Stimulated activated CD8-positive, alpha-beta memory T cell treated with anti-CD3 and anti-CD28 coated beads, Interleukin-4, amount 100 ng/mL, for 48 hours (primary cell): ENCODE measurements at regions not wholly inside any gene's neighbourhood (a gene's known extent, or its start where the extent isn't known, plus 50 kb on each side); places are given as distances from the start of the nearest gene placed in this dataset.

Experiments
- DNase-seq: peaks from one replicate; pipeline ENCODE4 v3.0.0-alpha.2; 2020

DNA sequence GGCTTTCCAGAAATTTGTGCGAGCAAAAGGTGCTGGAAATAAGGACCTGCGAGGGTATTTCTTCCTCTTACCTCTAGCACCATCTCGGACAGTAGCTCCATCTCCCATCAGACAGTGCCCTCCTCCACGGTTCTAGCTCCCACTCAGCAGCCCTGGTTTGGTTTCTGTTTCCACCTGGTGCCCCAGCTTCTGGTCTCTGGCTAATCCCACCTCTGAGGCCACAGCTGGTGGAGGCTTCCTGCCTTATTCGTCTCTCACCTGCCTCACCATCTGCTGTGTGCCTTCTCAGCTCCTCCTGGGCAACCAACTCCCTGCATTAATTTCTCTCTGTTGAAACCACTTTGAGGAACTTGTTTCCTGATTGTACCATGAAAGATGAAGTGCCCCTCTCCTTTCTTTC, 162.4 kb upstream of the CDYL start:
- DNase-seq = no peak

GRCh38 chr6:4613381-4613780, 162.8 kb upstream of the CDYL start:
- no peak for DNase-seq

GRCh38 chr6:4612636-4613171, 163.5 kb upstream of the CDYL start:
- DNase-seq = no peak

DNA sequence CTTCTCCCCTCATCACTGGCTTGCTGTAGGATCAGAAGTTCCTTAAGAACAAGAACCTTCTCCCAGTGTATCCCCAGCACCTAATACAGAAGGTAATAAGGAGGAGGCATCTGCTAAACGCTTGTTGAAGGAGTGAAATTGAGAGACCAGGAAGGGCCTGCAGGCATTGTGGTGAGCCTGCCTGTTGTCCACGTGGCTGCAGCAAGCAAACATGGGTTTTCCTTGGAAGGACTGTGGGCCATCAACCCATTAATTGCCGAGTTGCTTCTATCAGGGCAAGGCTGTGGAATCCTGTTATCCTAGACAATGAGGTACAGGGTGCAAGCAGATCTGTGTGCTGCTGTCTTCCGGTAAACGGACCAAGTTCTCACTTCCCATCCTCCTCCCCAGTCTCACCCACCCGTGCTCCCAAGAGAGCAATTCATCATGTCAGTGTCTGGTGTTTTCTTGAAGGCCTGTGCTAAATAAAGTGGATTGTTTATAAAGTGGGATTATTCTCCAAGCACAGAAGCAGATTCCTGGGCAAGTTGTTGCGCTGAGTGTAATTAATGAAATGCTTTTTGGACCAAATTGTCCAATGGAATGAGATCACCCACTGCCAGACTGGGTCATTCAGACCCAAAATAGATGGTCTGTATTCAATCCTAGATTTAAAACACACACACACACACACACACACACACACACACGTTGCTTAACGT, 164.6 kb upstream of the CDYL start:
- no peak for DNase-seq

DNA sequence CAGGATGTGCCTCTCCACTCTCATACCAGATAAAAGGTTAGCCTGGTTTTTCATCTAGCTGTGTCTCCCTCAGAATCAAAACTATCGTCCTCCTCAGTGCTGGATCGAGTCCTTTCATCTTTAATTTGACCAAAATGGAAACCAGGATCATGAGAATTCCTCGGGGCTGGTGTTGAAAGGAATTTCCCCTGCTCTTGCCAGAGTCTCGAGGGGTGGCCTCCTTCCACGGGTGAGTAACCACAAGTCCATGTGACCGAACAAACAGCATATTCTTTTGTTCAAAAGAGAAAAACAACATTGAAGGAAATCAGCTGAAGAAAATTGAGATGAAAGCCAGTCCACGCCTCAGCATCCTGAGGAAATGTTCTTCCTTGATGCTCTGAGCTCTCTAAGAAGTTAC, 165.9 kb upstream of the CDYL start:
- DNase-seq = no peak

DNA sequence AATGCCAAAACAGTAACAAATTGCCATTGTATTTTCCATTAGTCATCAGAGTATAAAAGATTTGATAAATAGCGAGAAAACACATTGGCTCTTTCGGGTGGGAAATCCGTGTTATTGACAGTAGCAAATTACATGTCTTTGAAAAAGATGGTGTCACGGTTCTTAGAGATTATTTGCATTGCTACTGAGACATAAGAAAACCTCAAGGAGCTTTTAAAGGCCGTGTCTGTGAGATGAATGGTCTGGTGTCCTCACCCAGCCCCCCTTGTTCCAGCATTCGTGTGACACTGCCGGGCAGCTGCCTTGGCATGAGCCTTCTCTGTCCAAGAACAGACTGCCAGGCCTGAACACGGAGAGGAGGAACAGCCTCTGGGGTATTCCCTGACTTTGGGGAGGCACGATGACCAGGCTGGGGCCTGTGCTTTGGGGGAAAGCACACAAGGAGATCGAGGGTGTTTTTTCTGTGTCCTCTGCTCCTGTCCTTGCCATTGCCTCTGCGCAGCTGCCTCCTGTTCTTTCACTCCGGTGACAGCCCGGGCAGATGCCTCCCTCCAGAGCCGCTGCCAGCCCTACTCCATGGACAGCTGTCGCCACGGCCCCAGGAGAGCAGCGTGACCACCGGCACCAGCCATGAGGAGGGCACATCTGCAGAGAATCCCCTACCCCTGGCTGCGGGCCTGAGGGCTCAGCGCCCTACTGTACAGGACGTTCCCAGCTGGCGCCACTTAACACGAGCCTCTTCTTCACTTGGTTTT, 167.7 kb upstream of the CDYL start:
- DNase-seq = no peak

DNA sequence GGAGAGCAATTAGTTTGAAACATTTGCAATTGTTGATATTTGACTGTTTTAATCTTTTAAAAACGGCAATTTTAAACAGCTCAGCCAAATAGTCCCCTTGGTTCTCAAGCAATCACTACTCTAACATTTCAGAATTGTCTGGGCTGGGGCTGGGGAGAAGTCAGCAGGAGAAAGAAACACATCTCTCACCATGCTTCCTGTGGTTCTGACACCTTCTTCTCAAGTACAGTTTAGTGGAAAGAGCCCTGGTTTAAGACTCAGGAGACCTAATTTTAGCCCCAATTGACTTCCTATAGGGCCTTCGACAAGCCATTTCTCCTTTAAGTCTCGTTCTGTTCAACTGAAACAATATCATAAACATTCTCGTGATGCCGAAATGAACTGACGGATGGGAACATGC, 168.4 kb upstream of the CDYL start:
- no peak for DNase-seq

- DNase-seq = no peak
Measured at GRCh38 chr6:4606821-4607704, 169.1 kb upstream of the CDYL start.

- DNase-seq = no peak
Measured at GRCh38 chr6:4606016-4606415, 170.2 kb upstream of the CDYL start.

GRCh38 chr6:4603856-4604369, 172.3 kb upstream of the CDYL start:
- no peak for DNase-seq

- no peak for DNase-seq
Measured at GRCh38 chr6:4603291-4603690, 172.9 kb upstream of the CDYL start.

GRCh38 chr6:4599924-4600323, 176.3 kb upstream of the CDYL start:
- DNase-seq = no peak

- no peak for DNase-seq
Measured at GRCh38 chr6:4598384-4598995, 177.7 kb upstream of the CDYL start.

DNA sequence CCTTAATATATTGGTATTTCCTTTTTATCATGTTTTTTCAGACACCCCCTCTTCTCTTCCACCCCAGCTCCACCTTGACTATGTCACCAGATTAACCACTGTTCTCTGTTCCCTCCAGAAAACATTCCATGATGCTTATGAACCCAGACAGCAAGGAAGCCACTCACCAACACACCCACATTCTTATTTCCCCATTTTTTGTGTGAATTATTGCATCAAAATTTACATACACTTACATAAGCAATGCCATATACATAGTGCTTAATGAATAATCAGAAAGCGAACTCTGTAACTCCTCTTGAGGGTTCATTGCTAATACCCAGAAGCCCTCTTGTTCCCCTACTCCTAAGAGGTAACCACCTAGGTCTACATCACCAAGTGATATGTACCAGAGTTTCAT, 182.3 kb upstream of the CDYL start:
- DNase-seq = no peak

DNA sequence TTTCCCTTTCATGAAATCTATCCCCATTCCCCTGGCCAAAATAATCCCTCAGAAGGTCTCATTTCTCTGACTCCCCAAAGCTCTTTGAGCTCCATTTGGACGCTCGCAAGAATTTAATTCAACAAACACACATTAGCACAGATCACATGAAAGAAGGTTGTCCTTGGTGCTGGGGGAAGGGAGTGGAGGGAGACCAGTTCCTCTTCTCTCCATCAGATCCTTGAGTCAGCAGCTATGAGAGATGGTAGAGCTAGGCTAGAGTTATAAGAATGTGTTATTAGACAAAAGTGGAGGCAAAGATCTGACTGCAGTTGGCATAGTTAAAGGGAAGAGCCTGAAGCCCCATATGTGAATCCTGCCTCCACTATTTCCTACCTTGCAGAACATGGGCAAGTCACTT, 184.2 kb upstream of the CDYL start:
- no peak for DNase-seq

DNA sequence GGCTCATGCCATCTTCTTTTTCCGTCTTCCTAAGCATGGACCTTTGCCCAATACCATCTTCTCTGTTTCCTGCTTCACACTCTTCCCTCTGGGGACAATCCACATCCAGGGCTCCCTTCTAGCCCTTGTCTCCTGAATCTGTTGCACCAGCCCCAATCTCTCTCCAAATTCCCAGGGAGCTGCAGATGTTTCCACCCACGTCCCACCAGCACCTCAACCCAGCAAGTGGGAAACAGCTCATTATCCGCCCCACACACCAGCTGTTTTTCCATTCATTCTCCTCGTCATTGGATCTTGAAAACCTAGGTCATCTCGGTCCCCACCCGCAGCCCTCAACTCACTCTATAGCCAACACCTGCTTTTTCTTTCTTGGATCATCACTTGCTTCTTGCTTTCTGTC, 185.0 kb upstream of the CDYL start:
- DNase-seq = no peak

- no peak for DNase-seq
Measured at GRCh38 chr6:4589295-4589694, 186.9 kb upstream of the CDYL start.

DNA sequence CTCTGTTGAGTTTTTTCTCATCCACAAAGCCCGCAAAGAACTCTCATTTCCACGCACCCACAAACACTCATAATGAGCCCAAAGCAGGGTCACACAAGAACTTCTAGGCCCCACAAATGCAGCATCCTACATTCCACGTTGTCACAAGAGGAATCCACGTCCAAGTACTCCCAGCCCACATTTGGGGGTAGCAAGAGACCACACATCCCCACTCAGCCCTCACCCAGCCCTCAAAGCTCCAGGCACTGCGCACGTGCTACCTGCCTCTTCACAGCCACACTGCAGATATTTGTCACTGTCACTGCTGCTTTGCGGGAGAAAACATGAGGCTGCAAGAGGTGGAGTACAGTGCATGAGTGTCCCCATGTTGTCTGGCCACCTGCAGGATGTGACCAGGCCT, 187.6 kb upstream of the CDYL start:
- DNase-seq = no peak

GRCh38 chr6:4588163-4588562, 188.0 kb upstream of the CDYL start:
- no peak for DNase-seq

DNA sequence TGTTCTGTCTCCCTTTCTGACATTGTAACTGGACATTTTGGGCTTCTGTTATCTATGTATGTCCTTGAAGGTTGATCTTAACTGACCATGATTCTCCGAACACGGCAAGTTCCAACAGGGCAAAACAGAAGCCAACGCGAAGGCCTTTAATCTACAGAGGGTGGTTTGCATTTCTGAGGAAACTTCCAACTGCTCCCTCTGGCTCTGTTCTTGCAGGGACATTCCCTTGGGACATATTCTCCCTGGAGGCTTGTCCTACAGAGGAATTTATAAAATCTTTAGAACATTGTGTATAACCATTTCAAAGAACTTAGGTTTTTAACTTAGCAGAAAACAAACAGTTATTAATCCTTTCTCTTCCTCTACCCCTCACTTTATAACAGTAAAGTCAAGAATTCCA, 189.0 kb upstream of the CDYL start:
- no peak for DNase-seq

DNA sequence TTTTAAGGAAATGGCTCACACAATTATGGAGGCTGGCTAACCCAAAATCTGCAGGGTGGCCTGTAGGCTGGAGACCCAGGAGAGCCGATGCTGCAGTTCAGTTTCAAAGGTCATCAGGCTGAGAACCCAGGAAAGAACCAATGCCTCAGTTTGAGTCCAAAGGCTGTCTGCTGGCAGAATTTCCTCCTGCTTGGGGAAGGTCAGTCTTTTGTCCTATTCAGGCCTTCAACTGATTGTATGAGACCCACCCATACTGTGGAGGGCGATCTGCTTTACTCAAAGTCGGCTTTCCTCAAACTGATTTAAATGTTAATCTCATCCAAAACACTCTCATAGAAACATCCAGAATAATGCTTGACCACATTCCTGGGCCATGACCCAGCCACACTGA, 189.7 kb upstream of the CDYL start:
- no peak for DNase-seq

- no peak for DNase-seq
Measured at GRCh38 chr6:4585682-4586468, 190.3 kb upstream of the CDYL start.
